Lung (tissue), 11 donors: ENCODE measurements at regions not wholly inside any gene's neighbourhood (a gene's known extent, or its start where the extent isn't known, plus 50 kb on each side); places are given as distances from the start of the nearest gene placed in this dataset.

Experiments used
- ATAC-seq: fragments of 200-7000 bp; cut with Tn5 transposase; one replicate; pipeline ENCODE4 v1.9.1; 2020; ENCODE audit warnings: moderate number of reproducible peaks; ENCODE audit not compliant: insufficient read depth, low FRiP score
- DNase-seq, 3 donors: peaks; one replicate each; pipeline ENCODE4 v3.0.0-alpha.2; 2013 to 2017
- H3K27ac ChIP-seq, 2 donors: one replicate each; pipeline ENCODE4 v1.5.1; 2013; ENCODE audit warnings: mild to moderate bottlenecking in 2 of 2, moderate library complexity in 2 of 2, control low read depth in 1 of 2, inconsistent platforms in 1 of 2, low read depth in 1 of 2, low read length in 1 of 2
- H3K27me3 ChIP-seq, 3 donors: one replicate each; pipeline ENCODE4 v1.5.1; 2013; ENCODE audit warnings: low read length in 2 of 3; ENCODE audit not compliant: control insufficient read depth in 3 of 3, insufficient read depth in 3 of 3
- H3K36me3 ChIP-seq, 4 donors: one replicate each; pipeline ENCODE4 v1.5.1; 2013; ENCODE audit warnings: low read length in 4 of 4, mild to moderate bottlenecking in 1 of 4, moderate library complexity in 1 of 4; ENCODE audit not compliant: control insufficient read depth in 4 of 4, insufficient read depth in 4 of 4
- H3K4me1 ChIP-seq, 5 donors: one replicate each; pipeline ENCODE4 v1.5.1; 2013; ENCODE audit warnings: low read length in 5 of 5, mild to moderate bottlenecking in 2 of 5, moderate library complexity in 1 of 5; ENCODE audit not compliant: control insufficient read depth in 5 of 5, insufficient read depth in 5 of 5
- H3K4me3 ChIP-seq: one replicate; pipeline ENCODE4 v1.5.1; 2013; ENCODE audit warnings: mild to moderate bottlenecking, control low read depth, moderate library complexity
- H3K9ac ChIP-seq, 2 donors: one replicate each; pipeline ENCODE4 v1.5.1; 2013; ENCODE audit warnings: low read length in 2 of 2, control low read depth in 1 of 2; ENCODE audit not compliant: insufficient read depth in 1 of 2
- H3K9me3 ChIP-seq, 4 donors: one replicate each; pipeline ENCODE4 v1.5.1; 2013; ENCODE audit warnings: low read length in 3 of 4, mild to moderate bottlenecking in 1 of 4, moderate library complexity in 1 of 4; ENCODE audit not compliant: control insufficient read depth in 4 of 4, insufficient read depth in 3 of 4
- WGBS, 2 donors: extraction: QIAGEN DNeasy Blood & Tissue Kit; methylation state at CpG; one replicate each; pipeline ENCODE4 v1.1.7; 2013; 5-methylcytosine and 5-hydroxymethylcytosine counted together
- TF ChIP-seq, protein P1 (sequence below): IDR thresholded peaks from 2 replicates; pipeline ENCODE4 v1.5.1; 2012; ENCODE audit warnings: mild to moderate bottlenecking; ENCODE audit errors: control extremely low read depth, extremely low read depth
- donor health status: control.
- donor health status: control.
- donor health status: Bipolar disorder and iron deficiency.
- donor health status: healthy.
- donor health status: DM: yes; HTN: yes; CAD: no.

- DNase-seq = peak in 2 of 3 donors; percentile 39 to 46
- no peak overlapping the region for H3K4me3 ChIP-seq
Measured at GRCh38 chr13:40438999-40439797, 227.2 kb downstream of the FOXO1 start.

GRCh38 chr13:40439928-40440327 lies 226.5 kb downstream of the FOXO1 start:
- H3K4me3 ChIP-seq = no peak overlapping the region
- no peak overlapping the region for H3K9ac ChIP-seq
- H3K27me3 ChIP-seq = no peaks in the 10 kb centered on the region
- no peaks in the 10 kb centered on the region for H3K9me3 ChIP-seq
- H3K4me1 ChIP-seq = peaks cover 3 to 17% (median 6%) of the 10 kb centered on the region in 5 donors
- H3K36me3 ChIP-seq = no peaks in the 10 kb centered on the region
- ATAC-seq (no peak), DNase-seq (no peak)
- TF ChIP-seq, protein P1, sequence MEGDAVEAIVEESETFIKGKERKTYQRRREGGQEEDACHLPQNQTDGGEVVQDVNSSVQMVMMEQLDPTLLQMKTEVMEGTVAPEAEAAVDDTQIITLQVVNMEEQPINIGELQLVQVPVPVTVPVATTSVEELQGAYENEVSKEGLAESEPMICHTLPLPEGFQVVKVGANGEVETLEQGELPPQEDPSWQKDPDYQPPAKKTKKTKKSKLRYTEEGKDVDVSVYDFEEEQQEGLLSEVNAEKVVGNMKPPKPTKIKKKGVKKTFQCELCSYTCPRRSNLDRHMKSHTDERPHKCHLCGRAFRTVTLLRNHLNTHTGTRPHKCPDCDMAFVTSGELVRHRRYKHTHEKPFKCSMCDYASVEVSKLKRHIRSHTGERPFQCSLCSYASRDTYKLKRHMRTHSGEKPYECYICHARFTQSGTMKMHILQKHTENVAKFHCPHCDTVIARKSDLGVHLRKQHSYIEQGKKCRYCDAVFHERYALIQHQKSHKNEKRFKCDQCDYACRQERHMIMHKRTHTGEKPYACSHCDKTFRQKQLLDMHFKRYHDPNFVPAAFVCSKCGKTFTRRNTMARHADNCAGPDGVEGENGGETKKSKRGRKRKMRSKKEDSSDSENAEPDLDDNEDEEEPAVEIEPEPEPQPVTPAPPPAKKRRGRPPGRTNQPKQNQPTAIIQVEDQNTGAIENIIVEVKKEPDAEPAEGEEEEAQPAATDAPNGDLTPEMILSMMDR = no peak
- H3K27ac ChIP-seq = peak overlapping the region in 1 of 2 donors; percentile 57

More at GRCh38 chr13:40438999-40439797, 227.2 kb downstream of the FOXO1 start:
- H3K9ac ChIP-seq = no peak overlapping the region
- WGBS, 2 donors = 48 to 60% methylated on average over 12 of the region's 12 CpGs
- no peak for ATAC-seq
- no peaks in the 10 kb centered on the region for H3K27me3 ChIP-seq
- H3K9me3 ChIP-seq = no peaks in the 10 kb centered on the region
- peak overlapping the region; percentile 2 to 57 for H3K27ac ChIP-seq
- H3K36me3 ChIP-seq = no peaks in the 10 kb centered on the region
- TF ChIP-seq, protein P1 = no peak
- peaks cover 3 to 17% (median 6%) of the 10 kb centered on the region in 5 donors for H3K4me1 ChIP-seq

GRCh38 chr13:40440990-40441820 lies 225.2 kb downstream of the FOXO1 start:
- ATAC-seq (no peak), DNase-seq (peak; percentile 29 to 52 (median 34))
- Histone ChIP-seq H3K9ac (no peak overlapping the region), H3K9me3 (no peaks in the 10 kb centered on the region), H3K36me3 (no peaks in the 10 kb centered on the region), H3K4me1 (peaks cover 3 to 17% (median 6%) of the 10 kb centered on the region in 5 donors), H3K27ac (no peak overlapping the region), H3K4me3 (no peak overlapping the region), H3K27me3 (no peaks in the 10 kb centered on the region)
- TF ChIP-seq, protein P1 = no peak
- 52 to 67% methylated on average over 9 of the region's 9 CpGs for WGBS, 2 donors
